GM19468 (cell line): ENCODE measurements at regions not wholly inside any gene's neighbourhood (a gene's known extent, or its start where the extent isn't known, plus 50 kb on each side); places are given as distances from the start of the nearest gene placed in this dataset.

Experiments
- ATAC-seq: cut with Tn5 transposase; IDR thresholded peaks from one replicate; pipeline ENCODE4 v1.9.1; 2021; ENCODE audit warnings: mild to moderate bottlenecking, moderate library complexity, moderate number of reproducible peaks; ENCODE audit not compliant: unreplicated experiment; ENCODE audit errors: extremely low read depth

DNA sequence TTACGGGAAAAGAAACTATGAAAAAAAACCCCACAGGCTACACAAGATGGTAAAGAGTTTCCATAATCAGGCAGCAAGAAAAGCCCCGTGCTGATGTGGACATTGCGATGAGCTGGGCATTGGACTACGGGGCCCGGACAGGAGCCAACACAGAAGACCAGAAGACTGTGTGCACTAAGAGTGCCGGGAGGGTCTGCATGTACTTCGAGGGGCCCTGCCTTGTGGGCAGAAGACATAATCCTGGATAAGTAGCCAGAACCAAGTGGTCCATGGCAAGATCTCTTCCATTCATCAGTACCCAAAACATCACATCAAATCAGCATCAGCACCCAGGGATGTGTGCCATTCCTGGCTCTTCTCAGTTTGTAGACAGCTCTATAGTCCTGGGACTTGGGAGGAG, 317.8 kb downstream of the FGF9 start:
- ATAC-seq = no peak

DNA sequence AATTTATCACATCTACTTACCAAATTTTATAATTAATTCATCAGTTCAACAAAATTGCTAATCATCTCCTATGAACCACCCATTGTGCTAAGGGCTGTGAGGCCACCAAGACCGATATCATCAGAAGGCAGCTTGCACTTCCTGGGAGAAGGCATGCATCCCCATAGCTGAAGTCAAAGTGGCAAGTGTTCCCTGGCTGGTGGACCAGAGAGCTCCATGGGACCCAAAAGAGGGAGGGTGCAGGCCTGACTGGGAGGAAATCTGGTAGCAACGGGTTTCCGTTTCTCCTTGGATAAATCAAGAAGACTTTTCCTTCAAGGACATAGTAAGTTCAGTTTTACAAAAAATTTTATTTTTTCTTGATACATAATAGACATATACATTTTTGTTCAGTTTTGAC, 325.2 kb downstream of the FGF9 start:
- ATAC-seq = no peak

- no peak for ATAC-seq
Measured at GRCh38 chr13:21997726-21998125, 326.9 kb downstream of the FGF9 start.

DNA sequence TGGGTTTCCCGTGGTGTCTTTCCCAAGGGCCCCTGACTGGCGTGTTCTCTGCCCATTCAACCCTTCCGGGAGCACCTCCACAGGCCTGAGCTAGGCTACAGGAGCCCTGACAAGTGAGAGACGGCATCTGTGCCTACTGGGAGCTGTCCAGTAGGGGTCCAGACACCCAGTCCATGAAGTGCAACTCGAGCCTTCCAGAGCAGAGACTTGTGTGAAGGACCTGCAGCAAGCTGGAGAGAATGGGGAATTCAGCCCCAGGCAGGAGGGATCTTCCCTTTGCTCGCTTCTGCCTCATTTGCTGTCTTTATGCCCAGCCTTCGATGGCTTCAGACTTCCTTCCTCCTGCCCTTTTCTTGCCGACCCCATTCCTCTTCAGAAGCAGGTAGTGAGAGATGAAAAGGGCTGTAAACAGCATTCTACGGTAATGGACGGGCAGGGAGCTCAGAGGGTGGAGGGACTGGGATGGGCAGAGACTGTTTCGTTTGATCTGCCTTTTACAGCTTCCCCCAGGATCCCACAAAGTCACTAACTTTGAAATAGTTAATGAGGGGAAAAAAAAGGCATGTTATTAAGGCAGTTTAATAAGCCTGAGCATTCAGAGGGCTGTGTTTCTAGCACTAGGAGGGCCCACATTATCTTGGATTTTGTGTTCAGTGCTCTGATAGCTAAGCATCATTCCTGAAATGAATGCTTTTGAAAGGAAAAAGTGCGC, 327.6 kb downstream of the FGF9 start:
- no peak for ATAC-seq

- no peak for ATAC-seq
Measured at GRCh38 chr13:21999666-22000065, 328.8 kb downstream of the FGF9 start.

- ATAC-seq = no peak
Measured at GRCh38 chr13:22000191-22000590, 329.3 kb downstream of the FGF9 start.

DNA sequence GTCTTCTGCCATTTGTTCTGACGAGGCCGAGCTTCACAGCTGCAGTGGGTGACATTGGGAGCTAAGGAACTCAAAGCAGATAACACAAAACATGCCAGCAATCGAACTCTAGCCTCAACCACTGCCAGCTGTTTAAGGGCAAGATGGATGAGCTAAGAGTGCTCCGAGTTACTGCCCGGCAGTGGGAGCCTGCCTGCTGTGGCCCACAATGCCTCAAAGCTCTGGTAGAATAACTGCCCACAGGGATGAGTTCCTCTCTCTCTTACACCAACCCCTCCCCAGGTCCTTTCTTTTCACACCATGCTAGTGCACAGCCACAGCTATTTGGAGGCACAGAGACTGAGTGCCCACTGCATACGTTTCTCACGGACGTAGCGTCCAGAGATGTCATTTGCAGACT, 330.5 kb downstream of the FGF9 start:
- no peak for ATAC-seq

- no peak for ATAC-seq
Measured at GRCh38 chr13:22002893-22003292, 332.0 kb downstream of the FGF9 start.

GRCh38 chr13:22009500-22009899, 338.6 kb downstream of the FGF9 start:
- no peak for ATAC-seq

DNA sequence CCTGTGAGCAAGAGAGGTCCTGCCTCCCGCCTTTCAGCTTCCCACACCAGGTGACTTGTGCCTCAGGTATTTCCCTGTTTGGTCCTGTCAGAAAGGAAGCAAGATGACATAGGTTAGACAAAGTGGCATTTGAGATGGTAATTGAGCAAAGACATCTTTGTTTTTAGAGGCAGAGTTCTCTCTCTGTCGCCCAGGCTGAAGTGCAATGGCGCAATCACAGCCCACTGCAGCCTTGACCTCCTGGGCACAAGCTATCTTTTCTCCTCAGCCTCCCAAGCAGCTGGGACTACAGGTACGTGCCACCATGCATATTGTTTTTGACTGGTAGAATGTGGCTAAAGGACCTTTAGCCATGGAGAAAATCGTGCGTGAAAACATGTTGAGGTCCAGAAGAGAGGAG, 339.1 kb downstream of the FGF9 start:
- ATAC-seq = no peak

DNA sequence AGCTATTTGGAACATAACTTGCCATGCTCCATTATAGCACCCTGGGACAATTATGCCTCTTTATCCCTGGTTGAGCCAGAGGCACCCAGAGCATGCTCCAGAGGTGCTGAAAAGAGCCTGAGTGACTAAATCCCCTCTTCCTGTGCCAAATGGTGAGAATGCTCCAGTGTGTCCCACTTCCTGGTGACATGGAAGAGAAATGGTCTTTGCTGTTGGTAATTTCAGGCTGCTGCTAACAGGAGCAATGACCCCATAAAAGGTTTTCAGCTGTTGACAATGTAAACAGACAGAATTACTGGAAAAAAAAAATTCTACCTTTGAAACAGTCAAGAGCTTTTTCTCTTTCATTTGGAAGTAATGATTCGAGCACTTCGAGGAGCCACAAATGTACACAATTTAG, 341.8 kb downstream of the FGF9 start:
- ATAC-seq = no peak

GRCh38 chr13:22014469-22014868, 343.6 kb downstream of the FGF9 start:
- ATAC-seq = no peak

DNA sequence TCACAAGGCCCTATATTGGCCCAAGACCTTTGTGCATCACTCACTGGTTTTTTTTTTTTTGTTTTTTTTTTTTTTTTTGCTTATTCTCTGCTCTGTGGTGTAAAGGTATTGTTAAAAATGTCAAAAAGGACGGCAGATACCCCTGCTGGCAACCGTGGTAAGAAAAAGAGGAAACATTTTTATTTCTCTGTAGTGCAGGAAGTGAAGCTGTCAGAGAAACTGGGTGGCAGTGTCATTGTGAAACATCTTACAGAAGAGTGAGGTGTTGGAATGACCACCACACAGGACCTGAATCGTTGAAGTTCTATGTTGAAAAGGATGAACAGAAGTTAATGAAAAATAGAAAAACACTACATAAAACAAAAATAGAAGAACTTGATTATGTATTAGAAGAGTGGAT, 346.4 kb downstream of the FGF9 start:
- peak; percentile 66 for ATAC-seq

- no peak for ATAC-seq
Measured at GRCh38 chr13:22018076-22018835, 347.4 kb downstream of the FGF9 start.

- ATAC-seq = no peak
Measured at GRCh38 chr13:22018836-22019210, 347.9 kb downstream of the FGF9 start.

GRCh38 chr13:22024381-22024994, 353.6 kb downstream of the FGF9 start:
- ATAC-seq = no peak

DNA sequence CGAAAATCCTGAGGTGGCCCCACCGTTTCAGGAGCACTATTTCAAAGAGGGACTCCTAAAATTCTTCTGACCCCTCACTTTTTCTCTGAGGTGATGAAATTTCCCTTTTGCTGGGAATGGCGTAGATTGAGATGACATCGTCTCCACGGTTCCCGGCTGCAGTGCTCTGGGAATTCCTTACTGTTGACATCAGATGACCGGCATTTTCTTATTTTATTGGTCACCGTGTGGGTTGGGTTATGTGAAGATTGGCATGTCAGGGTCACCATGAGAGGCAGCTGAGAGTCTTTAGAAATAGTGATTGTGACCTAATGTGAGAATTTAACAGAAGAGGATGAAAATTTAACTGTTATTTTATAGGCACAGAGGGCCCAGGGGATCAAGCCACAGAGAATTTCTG, 356.7 kb downstream of the FGF9 start:
- ATAC-seq = no peak

DNA sequence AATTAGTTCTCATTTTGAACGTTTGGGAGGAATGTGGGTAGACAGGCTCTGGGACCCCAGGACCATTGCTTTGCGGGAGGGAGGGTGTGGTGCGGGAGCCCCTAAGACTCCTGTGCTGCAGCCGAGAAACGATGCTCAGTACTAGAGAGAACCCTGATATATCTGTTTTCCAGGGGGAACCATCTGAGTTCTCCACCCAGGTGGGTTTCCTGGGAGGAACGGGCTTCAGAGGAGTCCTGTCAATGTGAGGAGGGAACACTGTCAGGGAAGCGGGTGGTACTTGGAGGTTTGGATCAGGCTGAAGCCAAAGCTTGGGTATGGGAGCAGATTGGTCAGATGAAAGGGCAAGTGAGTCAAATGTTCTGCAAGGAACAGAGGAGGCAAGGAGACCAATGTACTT, 358.0 kb downstream of the FGF9 start:
- ATAC-seq = no peak

DNA sequence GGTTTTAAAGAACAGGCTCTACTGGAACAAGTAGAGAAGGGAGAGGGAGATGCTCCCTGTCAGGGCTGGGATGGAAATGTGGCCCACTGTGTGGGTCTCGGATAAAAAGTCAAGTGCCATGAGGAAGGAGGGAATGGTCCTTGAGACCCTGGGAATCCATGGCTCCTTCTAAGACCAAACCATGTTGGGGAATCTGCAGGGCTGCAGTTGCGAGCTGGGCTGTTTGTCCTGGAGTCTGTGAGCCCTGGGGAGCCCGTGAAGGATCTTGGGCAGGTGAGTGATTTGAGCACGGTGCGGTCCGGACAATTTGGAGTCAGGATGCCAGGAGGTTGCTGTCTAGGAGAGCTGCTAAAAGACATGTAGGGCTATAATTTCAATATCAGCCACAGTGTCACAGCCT, 359.4 kb downstream of the FGF9 start:
- no peak for ATAC-seq

DNA sequence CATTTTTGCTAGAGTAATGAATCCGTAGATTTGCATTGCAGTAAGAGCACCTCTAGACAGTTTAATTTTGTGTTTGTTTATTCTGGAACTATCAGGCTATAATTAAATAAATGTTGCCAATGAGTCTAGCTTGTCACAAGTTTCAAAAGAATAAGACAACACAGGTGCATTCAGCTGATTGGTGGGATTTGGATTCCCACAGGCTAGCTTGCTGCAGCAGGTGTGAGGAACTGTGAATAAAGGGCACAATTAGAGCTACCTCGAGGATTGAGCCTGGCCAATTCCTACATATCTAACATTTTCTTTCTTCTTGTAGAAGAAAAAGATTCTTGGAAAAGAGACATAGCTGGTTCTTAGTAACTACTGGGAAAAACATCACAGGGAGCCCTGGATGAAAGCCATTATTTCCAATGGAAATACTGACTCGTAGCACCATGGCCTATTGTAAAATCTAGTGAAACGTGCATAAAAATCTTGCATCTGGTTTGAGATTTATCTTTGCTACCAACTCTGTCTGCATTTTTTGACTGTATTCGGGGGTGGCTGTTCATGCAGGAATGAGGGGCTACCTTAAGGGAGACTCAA, 360.9 kb downstream of the FGF9 start:
- no peak for ATAC-seq

GRCh38 chr13:22032905-22033304, 362.0 kb downstream of the FGF9 start:
- ATAC-seq = no peak
